ENCODE measurements at regions not wholly inside any gene's neighbourhood (a gene's known extent, or its start where the extent isn't known, plus 50 kb on each side); places are given as distances from the start of the nearest gene placed in this dataset.

DNA sequence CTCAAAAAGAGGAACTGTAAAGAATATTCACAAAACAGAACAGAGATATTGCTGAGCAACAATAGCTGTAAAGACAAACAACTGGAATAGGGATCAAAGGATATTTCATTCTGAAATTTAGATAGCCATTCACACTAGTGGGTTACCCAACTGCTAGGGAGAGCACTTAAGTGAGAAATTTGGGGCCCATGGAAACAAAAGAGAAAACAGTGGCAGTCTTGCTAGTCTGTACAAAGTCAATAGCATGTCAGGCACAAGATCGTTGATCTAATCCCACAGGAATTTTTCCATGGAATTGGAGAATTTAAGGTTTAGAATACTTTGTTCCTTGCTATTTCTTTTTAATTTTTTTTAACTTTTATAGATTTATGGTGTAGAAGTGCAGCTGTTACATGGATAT is 467.0 kb downstream of the PCDH18 start:
- no peak for DNase-seq

DNA sequence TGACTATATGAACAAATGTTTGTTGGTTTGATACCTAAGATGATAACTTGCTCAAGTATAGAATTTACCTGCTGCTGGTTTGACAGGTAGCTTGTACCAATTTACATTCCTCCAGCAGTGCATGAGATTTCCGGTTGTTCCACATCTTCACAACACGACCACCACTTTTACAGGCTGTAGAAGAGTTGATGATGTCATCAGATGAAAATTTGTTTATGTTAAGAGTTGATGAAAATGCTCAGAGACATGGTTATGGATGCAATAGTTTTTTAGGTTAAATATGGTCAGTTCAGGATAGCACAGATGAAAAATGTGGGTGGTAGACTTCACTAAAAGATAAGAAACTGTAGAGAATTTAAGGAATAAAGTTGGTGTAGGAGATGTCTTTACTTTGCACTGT is 468.3 kb downstream of the PCDH18 start:
- no peak for DNase-seq

- no peak for DNase-seq
Measured at GRCh38 chr4:137043184-137043583, 489.1 kb downstream of the PCDH18 start.

DNA sequence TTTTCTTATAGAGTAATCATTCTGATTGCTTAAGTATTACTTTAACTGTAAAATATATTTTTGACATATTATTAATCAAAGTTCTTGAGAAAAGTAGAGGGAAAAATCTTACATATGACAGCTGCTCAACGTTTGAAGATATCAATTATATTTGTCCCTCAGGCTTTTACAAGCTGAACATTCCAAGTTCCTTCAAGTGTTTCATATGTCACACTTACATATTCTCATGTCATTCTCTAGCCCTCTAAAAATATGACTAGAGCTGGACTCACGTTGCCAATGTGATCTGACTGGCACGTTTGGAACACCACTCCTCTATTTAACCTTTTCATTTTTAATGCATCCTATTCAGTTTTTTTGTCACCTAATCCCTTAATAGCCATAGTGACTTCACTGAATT is 492.9 kb downstream of the PCDH18 start:
- no peak for DNase-seq

DNA sequence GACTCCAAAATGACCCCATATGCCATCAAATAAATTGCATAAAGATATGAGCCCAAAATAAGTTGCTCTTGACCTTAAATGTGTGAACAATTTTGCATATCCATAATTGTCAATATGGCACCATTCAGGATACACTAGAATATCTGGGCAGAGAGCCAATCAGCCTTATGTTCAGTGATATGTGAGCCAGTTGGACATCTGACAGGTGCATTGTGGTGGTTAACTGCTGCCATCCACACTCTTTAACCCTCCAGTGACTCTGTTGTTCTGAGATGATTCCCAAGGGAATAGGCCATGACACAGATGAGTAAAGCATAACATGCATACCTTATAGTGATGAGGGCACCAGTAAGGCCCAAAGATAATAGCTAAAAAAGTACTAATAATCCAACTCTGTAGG is 500.1 kb downstream of the PCDH18 start:
- DNase-seq = peak; percentile 97

DNA sequence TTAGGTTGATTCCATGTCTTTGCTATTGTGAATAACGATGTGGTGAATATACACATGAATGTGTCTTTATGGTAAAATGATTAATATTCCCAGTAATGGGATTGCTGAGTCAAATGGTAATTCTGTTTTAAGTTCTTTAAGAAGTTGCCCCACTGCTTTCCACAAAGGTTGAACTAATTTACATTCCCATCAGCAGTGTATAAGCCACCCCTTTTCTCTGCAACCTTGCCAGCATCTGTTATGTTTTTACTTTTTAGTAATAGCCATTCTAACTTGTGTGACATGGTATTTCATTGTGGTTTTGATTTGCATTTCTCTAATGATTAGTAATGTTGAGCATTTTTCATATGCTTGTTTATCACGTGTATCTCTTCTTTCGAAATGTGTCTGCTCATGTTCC is 503.3 kb downstream of the PCDH18 start:
- DNase-seq = no peak

DNA sequence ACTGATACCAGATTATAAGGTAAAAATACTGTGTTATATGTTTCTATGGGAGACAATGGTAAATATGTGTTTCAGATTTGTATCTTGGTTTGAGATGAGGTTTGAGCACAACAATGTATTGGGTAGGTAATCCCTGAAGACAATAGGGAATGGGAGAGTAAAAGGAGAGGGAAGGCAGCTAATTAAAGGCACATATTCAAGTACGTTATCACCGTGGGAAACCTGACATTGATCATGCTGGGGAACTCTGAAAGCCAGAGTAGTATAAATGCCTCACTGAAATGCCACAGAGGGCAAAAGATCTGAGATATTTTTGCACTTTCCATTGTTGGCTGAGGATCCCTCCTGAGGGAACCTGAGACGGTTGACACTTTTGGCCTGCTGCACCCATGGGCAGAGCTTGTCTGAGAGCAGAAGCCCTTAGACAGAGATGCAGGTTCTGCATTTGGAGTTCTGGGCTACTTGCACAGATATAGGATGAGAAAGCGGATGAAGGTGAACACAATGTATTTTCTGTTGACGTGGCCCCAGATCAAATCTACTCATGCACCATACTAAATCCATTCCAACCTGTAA is 506.7 kb downstream of the PCDH18 start:
- no peak for DNase-seq

GRCh38 chr4:137015426-137016409 is 516.6 kb downstream of the PCDH18 start:
- no peak for DNase-seq

- DNase-seq = no peak
Measured at GRCh38 chr4:137000432-137000831, 531.9 kb downstream of the PCDH18 start.

DNA sequence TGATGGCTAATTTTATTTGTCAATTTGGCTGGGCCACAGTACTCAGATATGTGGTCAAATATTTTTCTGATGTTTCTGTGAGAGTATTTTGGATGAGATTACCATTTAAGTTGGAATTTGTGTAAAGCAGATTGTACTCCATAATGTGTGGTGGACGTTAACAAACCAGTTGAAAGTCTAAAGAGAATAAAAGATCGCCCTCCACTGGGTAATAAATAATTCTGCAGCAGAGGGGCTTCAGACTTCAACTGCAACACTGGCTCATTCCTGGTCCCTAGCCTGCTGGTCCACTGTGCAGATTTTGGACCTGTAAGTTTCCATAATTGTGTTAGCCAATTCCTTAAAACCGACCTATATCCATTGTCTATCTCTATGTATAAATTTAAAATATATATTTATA is 540.3 kb downstream of the PCDH18 start:
- DNase-seq = no peak

GRCh38 chr4:136985683-136986082 is 546.6 kb downstream of the PCDH18 start:
- DNase-seq = no peak

DNA sequence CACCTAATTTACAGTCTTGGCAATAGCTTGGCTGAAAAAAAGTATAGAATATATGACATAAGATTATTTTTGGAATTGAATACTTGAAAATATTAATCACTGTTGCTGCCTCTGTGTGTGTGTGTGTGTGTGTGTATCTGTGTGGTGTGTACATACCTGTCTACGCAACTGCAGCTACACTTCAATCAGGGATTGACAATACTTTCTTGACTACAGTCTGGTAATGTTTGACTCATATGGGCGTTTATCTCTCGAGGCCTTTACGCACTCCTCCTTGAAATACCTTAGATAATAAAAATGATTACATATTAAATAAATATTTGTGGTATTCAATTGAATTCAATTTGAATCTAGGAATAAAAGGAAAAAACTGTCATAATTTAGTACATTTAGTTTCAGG is 565.2 kb downstream of the PCDH18 start:
- DNase-seq = no peak

DNA sequence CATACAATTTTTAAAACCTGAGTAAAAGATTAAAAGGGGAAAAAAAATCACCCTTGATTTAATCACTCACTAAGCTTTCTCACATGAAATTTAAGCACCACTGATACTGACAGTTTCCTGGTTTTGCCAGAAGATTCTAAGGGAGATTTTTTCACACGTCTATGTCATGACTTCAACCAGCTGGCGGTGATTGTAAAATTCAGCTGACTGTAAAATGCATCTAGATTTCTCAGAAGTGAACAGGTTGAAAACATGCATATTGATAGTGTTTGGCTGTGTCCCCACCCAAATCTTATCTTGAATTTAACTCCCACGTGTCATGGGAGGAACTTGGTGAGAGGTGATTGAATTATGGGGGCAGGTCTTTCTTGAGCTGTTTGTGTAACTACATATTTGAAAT is 566.8 kb downstream of the PCDH18 start:
- no peak for DNase-seq

DNA sequence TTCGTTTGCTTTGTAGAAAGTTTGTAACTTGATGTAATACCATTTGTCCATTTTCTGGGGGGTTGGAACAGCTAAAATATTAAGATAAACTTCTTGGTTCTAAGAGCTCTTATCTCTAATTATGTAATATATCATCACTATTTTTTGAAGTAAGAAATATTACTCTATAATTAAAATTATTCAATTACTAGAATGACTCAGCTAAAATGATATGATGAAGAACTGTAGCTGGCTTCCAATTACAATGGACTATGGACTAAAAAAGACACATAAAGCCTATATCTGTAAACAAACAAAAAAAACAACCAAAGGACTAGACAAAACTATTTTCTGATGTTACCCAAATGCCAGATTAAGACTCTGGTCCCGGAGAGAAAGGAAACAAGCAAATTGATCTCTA is 569.4 kb downstream of the PCDH18 start:
- DNase-seq = no peak

DNA sequence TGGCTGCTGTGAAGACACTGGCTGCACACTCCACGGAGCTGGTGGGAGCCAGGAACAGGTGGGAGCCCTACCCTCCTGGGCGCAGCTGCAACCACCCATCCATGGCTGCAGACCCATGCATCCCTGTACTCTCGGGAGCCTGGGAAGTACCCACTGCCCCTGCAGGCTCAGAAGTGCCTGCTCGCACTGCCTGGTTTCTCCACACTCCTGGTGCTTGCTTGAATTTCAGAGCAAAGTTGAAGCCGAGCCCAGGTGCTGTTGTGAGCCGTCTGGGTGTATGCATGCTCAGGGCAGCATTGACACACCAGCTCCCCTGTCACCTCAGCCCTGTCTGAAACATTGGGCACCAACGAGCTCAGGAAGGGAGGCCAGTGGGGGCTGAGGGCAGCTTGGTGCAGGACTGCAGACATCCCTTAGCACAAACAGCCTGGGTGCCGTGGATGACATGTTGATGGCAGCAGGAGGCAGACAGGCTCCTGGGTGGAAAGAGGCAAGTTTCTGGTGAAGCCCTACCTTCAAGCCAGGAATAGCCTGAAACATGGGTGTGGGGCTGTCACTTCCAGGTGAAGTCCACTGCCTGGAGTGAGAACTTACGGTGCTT is 585.9 kb downstream of the PCDH18 start:
- DNase-seq = no peak

GRCh38 chr4:136939781-136940180 is 592.5 kb downstream of the PCDH18 start:
- DNase-seq = no peak

DNA sequence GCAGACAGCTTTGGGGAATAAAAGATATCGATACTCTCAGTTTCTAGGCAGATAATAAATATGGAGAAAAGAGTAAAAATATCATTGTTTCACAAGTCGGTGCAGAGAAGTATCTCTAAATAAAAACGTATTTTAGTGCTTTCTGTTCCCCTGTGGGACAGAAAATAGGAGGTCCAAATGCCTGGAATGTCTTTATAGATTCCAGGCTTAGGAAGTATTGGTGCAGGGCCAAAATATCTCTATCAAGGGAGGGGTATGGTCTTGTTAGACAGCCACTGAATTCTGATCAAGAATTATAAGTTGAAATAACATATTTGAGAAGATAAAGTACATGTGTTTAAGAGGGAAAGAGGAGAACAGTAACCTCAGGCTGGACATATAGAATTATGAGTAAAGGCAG is 596.4 kb downstream of the PCDH18 start:
- no peak for DNase-seq

DNA sequence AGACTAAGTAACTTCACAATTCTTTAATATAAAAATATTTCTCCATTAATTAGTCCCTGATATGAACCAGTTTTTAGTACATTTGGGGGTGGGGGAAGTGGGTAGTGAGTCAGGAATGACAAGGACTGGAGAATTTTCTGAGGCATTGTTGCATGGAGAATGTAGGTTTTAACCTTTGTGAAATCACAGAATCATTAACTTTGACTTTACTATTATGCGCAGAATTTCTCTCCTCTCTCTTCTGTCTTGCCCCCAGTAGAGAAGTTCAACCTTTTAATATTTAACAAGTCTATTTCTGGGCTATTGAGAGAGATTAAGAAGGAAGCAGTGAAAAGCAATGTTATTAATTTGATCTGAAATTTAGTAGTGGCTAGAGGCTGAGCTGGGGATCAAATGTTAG is 597.0 kb downstream of the PCDH18 start:
- no peak for DNase-seq

GRCh38 chr4:136934601-136935000 is 597.7 kb downstream of the PCDH18 start:
- DNase-seq = no peak

DNA sequence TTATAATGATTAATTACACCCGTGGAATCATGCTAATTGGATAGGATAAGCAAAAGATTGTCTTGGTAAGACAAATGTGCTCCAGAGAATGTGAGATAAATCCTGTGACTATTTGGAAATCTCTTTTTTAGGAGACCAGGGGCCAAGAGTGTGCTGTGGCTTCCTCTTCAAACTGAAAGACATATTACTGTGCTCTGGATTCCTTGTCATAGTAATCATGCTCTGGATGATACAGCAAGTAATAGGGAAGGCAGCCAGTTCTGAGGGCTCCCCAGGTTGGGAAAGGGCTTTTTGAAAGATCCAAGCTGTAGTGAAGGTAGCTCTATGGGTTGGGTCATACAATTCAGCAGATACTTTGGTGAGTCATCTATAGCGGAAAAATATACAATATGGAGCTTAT is 600.5 kb downstream of the PCDH18 start:
- DNase-seq = no peak

- no peak for DNase-seq
Measured at GRCh38 chr4:136928957-136929411, 603.3 kb downstream of the PCDH18 start.

GRCh38 chr4:136927172-136927571 is 605.1 kb downstream of the PCDH18 start:
- no peak for DNase-seq

DNA sequence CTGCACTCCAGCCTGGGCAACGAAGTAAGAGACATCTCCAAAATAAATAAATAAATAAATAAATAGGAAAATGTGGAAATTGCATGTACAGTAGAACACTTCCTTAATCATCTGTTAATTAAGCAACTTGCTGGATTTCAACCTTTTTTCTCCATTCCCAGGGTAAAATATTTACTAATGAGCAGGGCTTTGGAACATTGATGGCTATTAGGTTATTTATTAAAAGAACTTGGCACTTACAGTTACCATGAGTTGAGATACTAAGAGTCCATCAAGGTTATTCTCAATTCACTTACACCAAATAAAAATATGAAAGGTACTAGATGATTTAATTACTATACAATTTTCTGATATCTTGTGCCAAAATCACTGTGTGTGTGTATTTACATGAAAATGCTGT is 607.1 kb downstream of the PCDH18 start:
- no peak for DNase-seq

DNA sequence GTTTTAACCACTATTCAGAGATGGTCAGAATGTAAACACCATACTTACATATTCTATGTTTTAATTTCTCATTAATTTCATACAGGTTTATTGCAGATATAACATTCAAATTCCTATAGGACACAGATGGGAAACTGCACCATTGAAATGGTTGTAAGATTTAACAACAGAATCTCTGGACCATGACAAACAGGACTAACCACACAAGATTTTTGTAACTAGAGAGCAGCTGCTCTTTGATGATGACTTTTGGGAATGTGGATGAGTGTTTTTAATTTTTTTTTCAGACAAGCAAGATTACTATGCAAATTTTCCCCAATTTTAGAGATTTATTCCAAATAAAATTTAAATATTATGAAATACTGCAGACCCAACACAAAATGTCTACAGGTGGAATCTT is 610.2 kb downstream of the PCDH18 start:
- no peak for DNase-seq
